DMS153 treated with DMSO at 0.1 percent for 48 hours (cell line): ENCODE measurements at regions not wholly inside any gene's neighbourhood (a gene's known extent, or its start where the extent isn't known, plus 50 kb on each side); places are given as distances from the start of the nearest gene placed in this dataset.

ENCODE experiments used
- DNase-seq: peaks from one replicate; lab custom pipeline; 2025; ENCODE audit not compliant: unreplicated experiment; lab: John Stamatoyannopoulos, UW

GRCh38 chr14:22174412-22175277 is 414.4 kb downstream of the DAD1 start:
- no peak for DNase-seq

GRCh38 chr14:22168092-22168955 is 420.7 kb downstream of the DAD1 start:
- DNase-seq = no peak

- DNase-seq = no peak
These were observed 424.4 kb downstream of the DAD1 start for GRCh38 chr14:22164616-22165015.

- DNase-seq = no peak
These were observed 426.0 kb downstream of the DAD1 start for GRCh38 chr14:22163051-22163450.

GRCh38 chr14:22159957-22160356 is 429.1 kb downstream of the DAD1 start:
- DNase-seq = no peak

GRCh38 chr14:22159099-22159498 is 429.9 kb downstream of the DAD1 start:
- no peak for DNase-seq

GRCh38 chr14:22158560-22158959 is 430.5 kb downstream of the DAD1 start:
- no peak for DNase-seq

GRCh38 chr14:22155571-22155970 is 433.5 kb downstream of the DAD1 start:
- DNase-seq = no peak

- DNase-seq = no peak
These were observed 436.1 kb downstream of the DAD1 start for GRCh38 chr14:22152903-22153302.

GRCh38 chr14:22152161-22152870 is 436.7 kb downstream of the DAD1 start:
- DNase-seq = no peak

GRCh38 chr14:22151121-22151520 is 437.9 kb downstream of the DAD1 start:
- no peak for DNase-seq

- no peak for DNase-seq
These were observed 440.0 kb downstream of the DAD1 start for GRCh38 chr14:22149058-22149457.

- DNase-seq = no peak
These were observed 441.3 kb downstream of the DAD1 start for GRCh38 chr14:22147716-22148115.

GRCh38 chr14:22143363-22143762 is 445.7 kb downstream of the DAD1 start:
- DNase-seq = no peak

GRCh38 chr14:22140633-22141032 is 448.4 kb downstream of the DAD1 start:
- no peak for DNase-seq

GRCh38 chr14:22131749-22132476 is 457.1 kb downstream of the DAD1 start:
- DNase-seq = no peak

GRCh38 chr14:22124073-22124613 is 450.5 kb upstream of the OR4E1 start:
- no peak for DNase-seq

- no peak for DNase-seq
These were observed 449.4 kb upstream of the OR4E1 start for GRCh38 chr14:22122829-22123560.

GRCh38 chr14:22122227-22122818 is 448.7 kb upstream of the OR4E1 start:
- no peak for DNase-seq
